GM19397 (cell line): ENCODE measurements at regions not wholly inside any gene's neighbourhood (a gene's known extent, or its start where the extent isn't known, plus 50 kb on each side); places are given as distances from the start of the nearest gene placed in this dataset.

Source experiments
- ATAC-seq: cut with Tn5 transposase; IDR thresholded peaks from one replicate; pipeline ENCODE4 v1.9.1; 2021; ENCODE audit warnings: mild to moderate bottlenecking, moderate library complexity; ENCODE audit not compliant: unreplicated experiment

- no peak for ATAC-seq
Measured at GRCh38 chr5:7955476-7955875, 86.5 kb downstream of the MTRR start.

GRCh38 chr5:7957329-7957728 is 88.4 kb downstream of the MTRR start:
- ATAC-seq, result no peak

- no peak for ATAC-seq
Measured at GRCh38 chr5:7960142-7960541, 91.2 kb downstream of the MTRR start.

GRCh38 chr5:7961540-7961939 is 92.6 kb downstream of the MTRR start:
- no peak for ATAC-seq

- peak; percentile 84 for ATAC-seq
Measured at GRCh38 chr5:7970816-7971215, 101.9 kb downstream of the MTRR start.

GRCh38 chr5:7976411-7977190 is 107.7 kb downstream of the MTRR start:
- no peak for ATAC-seq

- ATAC-seq, result no peak
Measured at GRCh38 chr5:7978114-7978513, 109.2 kb downstream of the MTRR start.

GRCh38 chr5:7978991-7979390 is 110.0 kb downstream of the MTRR start:
- ATAC-seq, result no peak

- no peak for ATAC-seq
Measured at GRCh38 chr5:7980881-7981280, 111.9 kb downstream of the MTRR start.

GRCh38 chr5:7983433-7983832 is 114.5 kb downstream of the MTRR start:
- no peak for ATAC-seq

- ATAC-seq, result no peak
Measured at GRCh38 chr5:7991125-7991821, 122.3 kb downstream of the MTRR start.

GRCh38 chr5:7995688-7996294 is 126.8 kb downstream of the MTRR start:
- ATAC-seq, result no peak

GRCh38 chr5:8005416-8005815 is 136.5 kb downstream of the MTRR start:
- no peak for ATAC-seq

- ATAC-seq, result no peak
Measured at GRCh38 chr5:8012131-8012977, 143.4 kb downstream of the MTRR start.

GRCh38 chr5:8013948-8014710 is 145.2 kb downstream of the MTRR start:
- no peak for ATAC-seq

GRCh38 chr5:8019719-8020218 is 150.8 kb downstream of the MTRR start:
- peak; percentile 48 for ATAC-seq

GRCh38 chr5:8020861-8021514 is 152.0 kb downstream of the MTRR start:
- no peak for ATAC-seq

GRCh38 chr5:8028243-8028642 is 159.3 kb downstream of the MTRR start:
- ATAC-seq, result no peak

- no peak for ATAC-seq
Measured at GRCh38 chr5:8033261-8033660, 164.3 kb downstream of the MTRR start.

GRCh38 chr5:8034852-8035251 is 165.9 kb downstream of the MTRR start:
- no peak for ATAC-seq
